GM12872 (cell line): ENCODE measurements at regions not wholly inside any gene's neighbourhood (a gene's known extent, or its start where the extent isn't known, plus 50 kb on each side); places are given as distances from the start of the nearest gene placed in this dataset.

Source experiments
- TF ChIP-seq, protein P1 (sequence below): IDR thresholded peaks from 3 replicates; pipeline ENCODE4 v1.5.1; 2011; ENCODE audit warnings: low read depth, mild to moderate bottlenecking, low read length, moderate library complexity; ENCODE audit not compliant: insufficient read depth

DNA sequence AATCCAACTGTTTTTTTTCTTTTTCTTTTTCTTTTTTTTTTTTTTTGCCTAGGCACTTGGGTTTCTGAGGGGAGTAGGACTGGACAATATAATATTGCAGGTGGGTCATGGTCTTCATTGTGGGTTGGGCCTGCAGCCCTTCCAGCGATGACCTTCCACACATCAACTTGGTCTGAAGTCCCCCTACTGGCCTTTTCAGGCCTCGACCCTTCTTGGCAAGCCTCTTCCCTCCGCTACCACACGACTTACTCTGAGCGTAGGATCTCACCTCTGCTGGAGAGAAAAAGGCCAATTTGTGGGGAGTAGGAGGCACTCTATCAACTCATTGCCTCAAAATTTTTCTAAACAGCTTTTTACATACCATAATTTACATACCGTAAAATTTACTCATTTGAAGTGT is 51.1 kb upstream of the GRIK3 start:
- TF ChIP-seq, protein P1, sequence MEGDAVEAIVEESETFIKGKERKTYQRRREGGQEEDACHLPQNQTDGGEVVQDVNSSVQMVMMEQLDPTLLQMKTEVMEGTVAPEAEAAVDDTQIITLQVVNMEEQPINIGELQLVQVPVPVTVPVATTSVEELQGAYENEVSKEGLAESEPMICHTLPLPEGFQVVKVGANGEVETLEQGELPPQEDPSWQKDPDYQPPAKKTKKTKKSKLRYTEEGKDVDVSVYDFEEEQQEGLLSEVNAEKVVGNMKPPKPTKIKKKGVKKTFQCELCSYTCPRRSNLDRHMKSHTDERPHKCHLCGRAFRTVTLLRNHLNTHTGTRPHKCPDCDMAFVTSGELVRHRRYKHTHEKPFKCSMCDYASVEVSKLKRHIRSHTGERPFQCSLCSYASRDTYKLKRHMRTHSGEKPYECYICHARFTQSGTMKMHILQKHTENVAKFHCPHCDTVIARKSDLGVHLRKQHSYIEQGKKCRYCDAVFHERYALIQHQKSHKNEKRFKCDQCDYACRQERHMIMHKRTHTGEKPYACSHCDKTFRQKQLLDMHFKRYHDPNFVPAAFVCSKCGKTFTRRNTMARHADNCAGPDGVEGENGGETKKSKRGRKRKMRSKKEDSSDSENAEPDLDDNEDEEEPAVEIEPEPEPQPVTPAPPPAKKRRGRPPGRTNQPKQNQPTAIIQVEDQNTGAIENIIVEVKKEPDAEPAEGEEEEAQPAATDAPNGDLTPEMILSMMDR, result peak; percentile 24; the same call in 1 of the 3 replicates

DNA sequence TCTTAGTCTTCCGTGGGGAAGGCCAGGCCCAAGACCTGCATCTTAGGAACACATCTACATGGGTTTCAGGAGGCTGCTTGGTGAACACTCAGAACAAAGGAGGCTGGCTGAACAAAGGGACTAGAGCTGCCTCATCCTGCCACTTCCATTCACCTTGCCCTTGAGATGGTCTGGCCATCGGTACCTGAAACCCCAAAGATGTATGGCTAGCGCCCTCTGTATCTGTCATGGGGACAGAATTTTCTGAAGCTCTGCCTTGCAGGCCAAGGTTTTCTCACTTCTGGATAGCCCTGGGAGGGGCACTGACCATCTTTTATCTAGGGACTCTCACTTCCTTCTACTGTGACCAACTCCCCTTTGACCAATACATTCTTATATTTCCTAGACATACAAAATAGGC is 55.4 kb upstream of the GRIK3 start:
- TF ChIP-seq, protein P1, result no peak

DNA sequence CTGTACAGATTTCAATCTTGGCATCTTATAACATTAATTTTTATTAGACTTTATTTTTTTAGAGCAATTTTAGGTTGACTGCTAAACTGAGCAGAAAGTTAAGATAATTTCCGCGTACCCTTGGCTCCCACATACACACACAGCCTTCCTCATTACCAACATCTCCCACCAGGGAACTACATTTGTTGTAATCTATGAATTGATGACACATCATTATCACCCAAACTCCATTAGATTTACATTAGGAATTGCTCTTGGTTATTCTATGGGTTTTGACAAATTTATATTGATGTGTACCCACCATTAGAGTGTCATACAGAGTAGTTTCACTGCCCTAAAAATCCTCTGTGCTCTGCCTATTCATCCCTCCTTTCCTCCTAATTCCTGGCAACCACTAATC is 56.4 kb upstream of the GRIK3 start:
- TF ChIP-seq, protein P1, result no peak

DNA sequence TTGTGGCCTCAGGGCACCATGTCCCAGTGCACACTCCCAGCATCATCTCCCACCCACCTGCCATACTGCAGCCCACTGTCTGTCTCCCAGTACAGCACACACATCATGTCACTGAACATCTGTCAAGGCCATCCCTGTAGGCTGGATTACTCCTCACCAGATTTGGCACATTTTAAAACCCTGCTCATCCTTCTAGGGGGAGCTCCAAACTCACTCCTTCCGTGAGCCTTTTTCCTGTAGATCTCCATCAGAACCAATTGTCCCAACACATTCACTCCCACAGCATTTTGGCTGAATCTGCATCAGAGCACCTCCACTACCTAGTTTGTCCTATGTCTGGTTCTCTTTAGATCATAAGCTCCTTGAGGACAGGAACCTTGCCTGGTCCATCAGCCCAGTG is 58.6 kb upstream of the GRIK3 start:
- TF ChIP-seq, protein P1, result no peak

DNA sequence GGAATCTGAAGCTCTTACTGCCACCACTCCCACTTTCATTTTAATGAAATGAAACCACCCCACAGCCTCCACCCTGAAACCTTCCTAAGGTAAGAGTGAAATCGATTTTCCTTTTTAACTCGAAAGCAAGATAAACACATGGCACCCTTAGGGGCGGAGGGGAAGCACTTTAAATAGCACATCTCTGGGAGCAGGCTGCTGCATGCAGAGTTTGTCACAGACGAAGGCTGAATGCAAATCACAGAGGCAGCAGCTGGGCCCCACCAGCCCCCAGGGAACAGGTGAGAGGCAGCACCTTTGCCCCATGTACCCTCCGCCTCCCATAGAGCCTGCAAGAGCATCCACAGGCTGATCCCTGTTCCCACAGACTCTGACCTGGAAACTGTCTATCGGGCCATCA is 60.0 kb upstream of the GRIK3 start:
- TF ChIP-seq, protein P1, result no peak

DNA sequence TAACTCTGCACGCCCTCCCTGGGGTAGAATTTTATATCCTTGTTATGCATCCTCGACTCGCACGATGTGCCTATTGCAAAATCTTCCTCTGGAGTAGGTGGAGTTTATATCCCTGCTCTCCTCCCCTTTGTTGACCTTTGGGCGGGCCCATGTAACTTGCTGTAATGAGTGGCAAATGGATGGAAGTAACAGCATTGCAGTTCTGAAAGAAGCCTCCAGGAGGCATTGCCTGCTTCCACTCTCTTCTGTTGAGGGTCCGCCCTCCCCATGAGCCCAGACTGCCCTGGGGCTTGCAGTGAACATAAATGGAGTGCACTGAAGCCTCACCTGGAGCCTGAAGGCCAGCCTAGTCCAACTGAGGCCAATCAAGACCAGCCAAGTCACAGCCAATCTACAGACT is 62.2 kb upstream of the GRIK3 start:
- TF ChIP-seq, protein P1, result peak; percentile 72

DNA sequence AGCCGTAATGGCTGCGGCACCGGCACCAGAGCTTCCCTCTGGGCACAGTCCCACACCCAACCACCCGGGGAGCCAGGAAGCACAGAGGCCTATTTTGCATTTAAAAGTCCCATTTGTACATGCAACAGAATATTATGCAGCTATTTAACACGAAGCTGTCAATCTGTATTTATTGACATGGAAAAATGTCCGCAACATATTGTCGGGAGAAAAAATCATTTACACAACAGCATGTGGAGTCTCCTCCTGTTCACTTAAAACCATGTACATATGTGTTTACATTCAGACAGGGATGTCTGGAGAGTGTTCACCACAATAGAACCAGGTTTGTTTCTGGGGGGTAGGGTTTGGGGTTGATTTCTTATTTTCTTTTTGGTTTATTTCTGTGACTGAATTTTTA is 63.4 kb upstream of the GRIK3 start:
- TF ChIP-seq, protein P1, result no peak

DNA sequence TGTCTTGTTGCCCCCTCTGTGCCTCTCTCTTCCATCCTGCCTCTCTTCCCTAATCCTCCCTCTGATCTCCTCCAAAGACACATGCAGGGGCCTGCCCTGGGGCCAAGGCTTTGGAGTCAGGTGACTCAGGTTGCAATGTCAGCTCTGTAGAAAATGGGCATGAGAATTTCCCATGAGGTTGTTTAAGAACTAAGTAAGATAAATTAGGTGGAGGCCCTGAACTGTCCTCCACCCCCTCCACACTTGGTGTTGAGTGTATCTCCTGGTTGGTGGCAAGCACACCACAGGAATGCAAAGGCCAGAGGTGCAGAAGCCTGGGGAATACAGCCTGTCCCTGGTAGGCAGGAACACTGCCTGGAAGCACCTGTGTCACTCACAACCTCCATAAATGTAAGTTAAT is 63.9 kb upstream of the GRIK3 start:
- TF ChIP-seq, protein P1, result no peak
